Ascending aorta (tissue), 2 donors: ENCODE measurements at regions not wholly inside any gene's neighbourhood (a gene's known extent, or its start where the extent isn't known, plus 50 kb on each side); places are given as distances from the start of the nearest gene placed in this dataset.

ENCODE experiments used
- DNase-seq, 2 donors: peaks; one replicate each; pipeline ENCODE4 v3.0.0-alpha.2; 2019; ENCODE audit warnings: low spot score in 2 of 2
- H3K27ac ChIP-seq, 2 donors: fragments of 200-600 bp; sonication (generic); one replicate each; pipeline ENCODE4 v1.5.1; 2016 to 2017; ENCODE audit warnings: mild to moderate bottlenecking in 1 of 2
- H3K27me3 ChIP-seq: fragments of 200-600 bp; sonication (generic); one replicate; pipeline ENCODE4 v1.5.1; 2017
- H3K36me3 ChIP-seq, 2 donors: fragments of 200-600 bp; sonication (generic); one replicate each; pipeline ENCODE4 v1.5.1; 2016
- H3K4me1 ChIP-seq, 2 donors: fragments of 200-600 bp; sonication (generic); one replicate each; pipeline ENCODE4 v1.5.1; 2016 to 2017; ENCODE audit warnings: mild to moderate bottlenecking in 1 of 2
- H3K4me3 ChIP-seq, 2 donors: fragments of 200-600 bp; sonication (generic); one replicate each; pipeline ENCODE4 v1.5.1; 2016 to 2017; ENCODE audit warnings: mild to moderate bottlenecking in 1 of 2
- H3K9me3 ChIP-seq, 2 donors: fragments of 200-600 bp; sonication (generic); one replicate each; pipeline ENCODE4 v1.5.1; 2016
- intact Hi-C: fragments of 100-400 bp; cut with DNase I; formaldehyde crosslinking; loops from one replicate; pipeline ENCODE4 v1.15.1; 2023
- TF ChIP-seq, protein P1 (sequence below), 3 experiments: fragments of 200-600 bp in 2 of 3; fragments of 450-650 bp in 1 of 3; sonication (generic) in 2 of 3; IDR thresholded peaks; one replicate each; pipeline ENCODE4 v1.5.1; 2016 to 2019; ENCODE audit warnings: antibody characterized with exemption in 3 of 3, mild to moderate bottlenecking in 1 of 3, moderate library complexity in 1 of 3

- DNase-seq: no peak
- TF ChIP-seq, protein P1, sequence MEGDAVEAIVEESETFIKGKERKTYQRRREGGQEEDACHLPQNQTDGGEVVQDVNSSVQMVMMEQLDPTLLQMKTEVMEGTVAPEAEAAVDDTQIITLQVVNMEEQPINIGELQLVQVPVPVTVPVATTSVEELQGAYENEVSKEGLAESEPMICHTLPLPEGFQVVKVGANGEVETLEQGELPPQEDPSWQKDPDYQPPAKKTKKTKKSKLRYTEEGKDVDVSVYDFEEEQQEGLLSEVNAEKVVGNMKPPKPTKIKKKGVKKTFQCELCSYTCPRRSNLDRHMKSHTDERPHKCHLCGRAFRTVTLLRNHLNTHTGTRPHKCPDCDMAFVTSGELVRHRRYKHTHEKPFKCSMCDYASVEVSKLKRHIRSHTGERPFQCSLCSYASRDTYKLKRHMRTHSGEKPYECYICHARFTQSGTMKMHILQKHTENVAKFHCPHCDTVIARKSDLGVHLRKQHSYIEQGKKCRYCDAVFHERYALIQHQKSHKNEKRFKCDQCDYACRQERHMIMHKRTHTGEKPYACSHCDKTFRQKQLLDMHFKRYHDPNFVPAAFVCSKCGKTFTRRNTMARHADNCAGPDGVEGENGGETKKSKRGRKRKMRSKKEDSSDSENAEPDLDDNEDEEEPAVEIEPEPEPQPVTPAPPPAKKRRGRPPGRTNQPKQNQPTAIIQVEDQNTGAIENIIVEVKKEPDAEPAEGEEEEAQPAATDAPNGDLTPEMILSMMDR (IDR thresholded peaks at IDR 0.05): no peak
- H3K9me3 ChIP-seq: no peaks in the 10 kb centered on the region
- H3K27ac ChIP-seq: no peak overlapping the region
- H3K4me1 ChIP-seq: peaks cover 0 to 3% of the 10 kb centered on the region in 2 donors
- no peaks in the 10 kb centered on the region for H3K36me3 ChIP-seq
- no peak overlapping the region for H3K4me3 ChIP-seq
- intact Hi-C loops: no loop called here
- H3K27me3 ChIP-seq: no peaks in the 10 kb centered on the region
Observed at GRCh38 chr11:87428266-87428665, 390.5 kb downstream of the TMEM135 start.

GRCh38 chr11:87425943-87426342, 388.2 kb downstream of the TMEM135 start:
- TF ChIP-seq, protein P1 (IDR thresholded peaks at IDR 0.05): no peak
- Histone ChIP-seq H3K4me1 (no peaks in the 10 kb centered on the region), H3K27me3 (no peaks in the 10 kb centered on the region), H3K4me3 (no peak overlapping the region), H3K36me3 (no peaks in the 10 kb centered on the region), H3K27ac (no peak overlapping the region), H3K9me3 (no peaks in the 10 kb centered on the region)
- intact Hi-C loops: no loop called here
- DNase-seq: no peak

DNA sequence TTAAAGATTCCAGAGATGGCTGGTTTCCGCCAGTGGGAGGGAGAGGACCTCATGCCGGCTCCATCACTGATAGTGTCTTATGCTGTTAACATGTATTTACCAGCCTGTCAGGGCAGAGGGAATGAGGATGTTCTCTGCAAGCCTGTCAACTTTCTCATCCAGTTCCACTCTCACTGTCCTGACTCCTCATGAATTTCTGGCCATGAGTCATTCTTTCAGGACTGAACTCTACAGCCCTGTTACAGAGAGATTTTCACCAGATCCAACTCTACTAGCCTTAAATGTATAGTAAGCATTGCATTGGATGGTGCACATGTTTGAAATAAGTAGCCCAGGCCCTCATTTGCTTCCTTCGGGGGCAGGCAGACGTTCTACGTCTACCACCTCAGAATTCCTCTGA, 387.7 kb downstream of the TMEM135 start:
- H3K36me3 ChIP-seq: no peaks in the 10 kb centered on the region
- intact Hi-C loops: no loop called here
- TF ChIP-seq, protein P1 (IDR thresholded peaks at IDR 0.05): no peak
- H3K4me3 ChIP-seq: no peak overlapping the region
- no peaks in the 10 kb centered on the region for H3K9me3 ChIP-seq
- DNase-seq: no peak
- H3K27ac ChIP-seq: no peak overlapping the region
- H3K4me1 ChIP-seq: no peaks in the 10 kb centered on the region
- H3K27me3 ChIP-seq: no peaks in the 10 kb centered on the region

- H3K4me3 ChIP-seq: no peak overlapping the region
- H3K27ac ChIP-seq: no peak overlapping the region
- H3K27me3 ChIP-seq: no peaks in the 10 kb centered on the region
- no peaks in the 10 kb centered on the region for H3K36me3 ChIP-seq
- intact Hi-C loops: loop anchor here (5.0 kb wide), 2 partner anchors 481 to 546 kb away; no protein-coding TSS in a partner anchor
- H3K9me3 ChIP-seq: no peaks in the 10 kb centered on the region
- peaks cover 3 to 9% of the 10 kb centered on the region in 2 donors for H3K4me1 ChIP-seq
- no peak for DNase-seq
- TF ChIP-seq, protein P1 (IDR thresholded peaks at IDR 0.05): no peak
Observed at GRCh38 chr11:87423161-87423560, 385.4 kb downstream of the TMEM135 start.

DNA sequence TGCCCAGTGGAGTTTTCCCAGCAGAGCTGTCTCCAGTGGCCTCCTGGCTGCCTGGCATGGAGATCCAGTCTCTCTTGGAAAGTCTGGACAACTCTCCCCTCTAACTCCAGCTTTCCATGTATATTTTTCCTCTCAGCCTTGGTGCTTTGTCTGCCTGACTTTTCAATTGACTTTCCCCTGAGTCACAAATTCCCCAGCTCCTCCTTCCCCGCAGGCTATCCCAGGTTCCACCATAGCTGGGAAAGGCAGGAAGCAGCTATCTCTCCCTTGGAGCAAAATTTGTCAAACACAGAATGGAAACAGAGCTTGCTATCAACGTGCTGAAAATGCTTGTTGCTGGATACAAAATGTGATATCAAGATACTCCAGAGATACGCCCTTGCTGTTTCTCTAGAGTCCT, 384.8 kb downstream of the TMEM135 start:
- peaks cover 3 to 9% of the 10 kb centered on the region in 2 donors for H3K4me1 ChIP-seq
- H3K9me3 ChIP-seq: no peaks in the 10 kb centered on the region
- no peaks in the 10 kb centered on the region for H3K36me3 ChIP-seq
- TF ChIP-seq, protein P1 (IDR thresholded peaks at IDR 0.05): no peak
- no peak for DNase-seq
- H3K27ac ChIP-seq: no peak overlapping the region
- H3K4me3 ChIP-seq: no peak overlapping the region
- H3K27me3 ChIP-seq: no peaks in the 10 kb centered on the region
- intact Hi-C loops: loop anchor here (5.0 kb wide), 2 partner anchors 480 to 545 kb away; no protein-coding TSS in a partner anchor

- Histone ChIP-seq H3K27me3 (no peaks in the 10 kb centered on the region), H3K9me3 (no peaks in the 10 kb centered on the region), H3K27ac (no peak overlapping the region), H3K4me1 (peaks cover 3 to 9% of the 10 kb centered on the region in 2 donors), H3K36me3 (no peaks in the 10 kb centered on the region), H3K4me3 (no peak overlapping the region)
- TF ChIP-seq, protein P1 (IDR thresholded peaks at IDR 0.05): peak; percentile 61 to 75 (median 70)
- intact Hi-C loops: loop anchor here (1.0 to 5.0 kb wide), 3 partner anchors 68 to 544 kb away; no protein-coding TSS in a partner anchor
- DNase-seq: peak in 1 of 2 donors; percentile 70
Observed at GRCh38 chr11:87421422-87421821, 383.7 kb downstream of the TMEM135 start.
